ENCODE measurements at regions not wholly inside any gene's neighbourhood (a gene's known extent, or its start where the extent isn't known, plus 50 kb on each side); places are given as distances from the start of the nearest gene placed in this dataset.
"Not testable (repeated sequence)": the region's sequence is repeated elsewhere in the genome, so short reads cannot be mapped to it uniquely, and the experiment has no call there.

DNA sequence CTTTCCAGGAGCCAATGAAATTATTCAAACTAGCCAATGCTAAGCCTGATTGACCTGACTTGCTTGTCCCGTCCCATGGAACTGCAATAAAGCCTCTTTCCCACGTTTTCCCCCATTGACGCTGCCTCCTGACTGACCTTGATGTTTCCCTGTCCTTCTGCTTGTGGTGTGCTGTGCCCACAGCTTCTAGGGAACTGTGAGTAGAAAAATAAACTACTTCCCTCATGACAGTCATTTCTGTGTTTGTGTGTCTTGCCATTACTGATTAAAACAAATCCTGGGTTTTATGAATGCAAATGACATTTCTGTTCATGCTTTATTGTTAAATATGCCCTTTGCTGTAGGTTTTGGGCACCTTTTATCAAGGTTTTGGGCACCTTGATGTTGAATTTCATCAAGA lies 91.3 kb upstream of the ABI1 start:
- DNase-seq (no peak), ATAC-seq (no peak)
- H3K36me3 Mint-ChIP-seq, result peaks cover 0 to 13% (median 0%) of the 10 kb centered on the region in 3 donors
- no peaks in the 10 kb centered on the region for H3K4me1 Mint-ChIP-seq
- no peak overlapping the region for H3K27ac Mint-ChIP-seq
- no peak overlapping the region for H3K4me3 Mint-ChIP-seq
- POLR2A ChIA-PET, result no interaction called here
- peaks cover 0 to 16% (median 13%) of the 10 kb centered on the region in 9 donors for H3K9me3 Mint-ChIP-seq
- peaks cover 0 to 5% (median under 1%) of the 10 kb centered on the region in 5 donors for H3K27me3 Mint-ChIP-seq

DNA sequence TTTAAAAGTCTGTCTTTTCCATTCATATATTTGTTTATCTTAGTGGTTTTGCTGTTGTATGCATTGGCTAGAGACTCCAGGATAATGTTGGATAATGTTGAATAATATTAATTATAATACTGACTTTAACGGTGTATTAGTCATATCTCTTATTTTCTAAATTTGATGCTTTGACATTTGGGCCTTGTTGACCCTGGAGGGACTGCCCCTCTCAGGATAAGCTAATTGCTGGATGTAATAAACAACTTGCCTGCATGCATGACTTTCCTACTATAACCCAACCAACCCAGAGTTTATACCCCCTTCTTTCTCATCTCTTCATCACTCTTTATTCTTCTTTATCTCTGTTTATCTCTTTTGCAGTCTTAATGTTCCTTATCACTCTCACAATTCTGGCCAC lies 90.9 kb upstream of the ABI1 start:
- Mint-ChIP-seq H3K36me3 (peaks cover 0 to 13% (median 0%) of the 10 kb centered on the region in 3 donors), H3K27me3 (peaks cover 0 to 7% (median 4%) of the 10 kb centered on the region in 5 donors), H3K4me1 (no peaks in the 10 kb centered on the region), H3K9me3 (peaks cover 0 to 16% (median 13%) of the 10 kb centered on the region in 9 donors), H3K4me3 (no peak overlapping the region), H3K27ac (no peak overlapping the region)
- no peak for ATAC-seq
- POLR2A ChIA-PET, result no interaction called here
- no peak for DNase-seq

- Mint-ChIP-seq H3K27ac (peak overlapping the region in 1 of 10 donors; percentile 18), H3K4me3 (no peak overlapping the region), H3K36me3 (peaks cover 0 to 13% (median 0%) of the 10 kb centered on the region in 3 donors), H3K27me3 (peaks cover 0 to 10% (median 5%) of the 10 kb centered on the region in 5 donors), H3K4me1 (no peaks in the 10 kb centered on the region), H3K9me3 (peaks cover 0 to 16% (median 13%) of the 10 kb centered on the region in 9 donors)
- POLR2A ChIA-PET, result no interaction called here
- no peak for ATAC-seq
- DNase-seq, result no peak
Observed at GRCh38 chr10:26950934-26951333, 90.2 kb upstream of the ABI1 start.

- Mint-ChIP-seq H3K36me3 (peaks cover 0 to 13% (median 0%) of the 10 kb centered on the region in 3 donors), H3K9me3 (peaks cover 0 to 16% (median 12%) of the 10 kb centered on the region in 9 donors), H3K27ac (no peak overlapping the region), H3K27me3 (peaks cover 9 to 40% (median 11%) of the 10 kb centered on the region in 5 donors), H3K4me1 (peaks cover 0 to 2% (median under 1%) of the 10 kb centered on the region in 4 donors), H3K4me3 (no peak overlapping the region)
- no peak for DNase-seq
- ATAC-seq, result no peak
- POLR2A ChIA-PET, result no interaction called here
Observed at GRCh38 chr10:26946102-26946811, 85.5 kb upstream of the ABI1 start.

DNA sequence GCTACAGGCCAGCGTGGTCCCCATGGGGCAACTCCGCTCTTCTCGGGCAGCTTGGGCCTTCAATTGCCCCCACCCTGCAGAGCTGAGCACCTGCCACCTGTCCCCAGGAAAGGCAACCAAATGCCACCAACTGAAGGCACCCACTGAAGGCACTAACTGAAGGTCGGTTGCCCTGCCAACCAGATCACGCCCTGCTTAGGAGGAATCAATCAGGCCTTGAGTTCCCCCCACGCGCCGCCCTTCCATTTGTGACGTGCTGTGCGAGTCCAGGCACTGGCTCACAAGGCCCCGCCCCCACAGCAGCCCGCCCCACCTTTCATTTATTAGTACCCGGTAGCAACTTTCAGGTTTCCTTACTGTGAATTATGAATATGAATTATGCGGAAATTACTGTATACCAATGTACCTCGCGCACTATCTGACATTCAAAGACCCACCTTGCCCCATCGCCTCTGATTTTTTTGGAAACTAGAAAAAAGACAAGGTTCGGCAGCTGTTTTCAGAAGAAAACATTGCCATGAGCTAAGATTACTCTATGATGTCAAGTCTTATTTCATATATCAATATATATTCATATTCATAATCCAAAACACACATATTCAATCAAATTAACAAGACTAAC lies 83.6 kb upstream of the ABI1 start:
- POLR2A ChIA-PET, result no interaction called here
- DNase-seq (peak in 1 of 10 donors; percentile 9), ATAC-seq (peak; percentile 51 to 68)
- H3K4me1 Mint-ChIP-seq, result peaks cover 0 to 2% (median under 1%) of the 10 kb centered on the region in 4 donors
- H3K27me3 Mint-ChIP-seq, result peaks cover 10 to 40% (median 14%) of the 10 kb centered on the region in 5 donors
- peak overlapping the region in 5 of 10 donors; percentile 51 to 85 (median 59) for H3K27ac Mint-ChIP-seq
- peak overlapping the region in 6 of 10 donors; percentile 3 to 46 (median 34) for H3K4me3 Mint-ChIP-seq
- peaks cover 0 to 2% (median 0%) of the 10 kb centered on the region in 9 donors for H3K9me3 Mint-ChIP-seq
- H3K36me3 Mint-ChIP-seq, result peaks cover 0 to 4% (median 0%) of the 10 kb centered on the region in 3 donors

DNA sequence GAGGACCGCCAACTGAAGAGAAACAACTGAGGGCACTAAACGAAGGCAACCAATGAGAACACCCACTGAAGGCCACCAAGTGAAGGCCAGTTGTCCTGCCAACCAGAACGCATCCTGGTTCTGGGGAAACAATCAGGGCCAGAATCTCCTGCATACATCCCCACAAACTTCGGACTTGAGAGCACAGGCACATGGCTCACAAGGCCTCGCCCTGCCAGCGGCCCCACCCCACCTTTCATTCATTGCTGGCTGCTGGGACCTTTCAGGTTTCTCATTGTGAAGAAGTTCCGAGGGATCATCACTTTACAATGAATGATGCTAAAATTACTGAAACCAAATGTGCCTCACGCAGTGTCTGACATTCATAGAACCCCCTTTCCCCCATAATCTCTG lies 79.2 kb upstream of the ABI1 start:
- H3K4me3 Mint-ChIP-seq, result no peak overlapping the region
- ATAC-seq (no peak), DNase-seq (no peak)
- POLR2A ChIA-PET, result no interaction called here
- H3K9me3 Mint-ChIP-seq, result no peaks in the 10 kb centered on the region
- peaks cover 0 to 2% (median under 1%) of the 10 kb centered on the region in 4 donors for H3K4me1 Mint-ChIP-seq
- H3K27me3 Mint-ChIP-seq, result peaks cover 4 to 27% (median 11%) of the 10 kb centered on the region in 5 donors
- peaks cover 0 to 5% (median under 1%) of the 10 kb centered on the region in 3 donors for H3K36me3 Mint-ChIP-seq
- no peak overlapping the region for H3K27ac Mint-ChIP-seq

DNA sequence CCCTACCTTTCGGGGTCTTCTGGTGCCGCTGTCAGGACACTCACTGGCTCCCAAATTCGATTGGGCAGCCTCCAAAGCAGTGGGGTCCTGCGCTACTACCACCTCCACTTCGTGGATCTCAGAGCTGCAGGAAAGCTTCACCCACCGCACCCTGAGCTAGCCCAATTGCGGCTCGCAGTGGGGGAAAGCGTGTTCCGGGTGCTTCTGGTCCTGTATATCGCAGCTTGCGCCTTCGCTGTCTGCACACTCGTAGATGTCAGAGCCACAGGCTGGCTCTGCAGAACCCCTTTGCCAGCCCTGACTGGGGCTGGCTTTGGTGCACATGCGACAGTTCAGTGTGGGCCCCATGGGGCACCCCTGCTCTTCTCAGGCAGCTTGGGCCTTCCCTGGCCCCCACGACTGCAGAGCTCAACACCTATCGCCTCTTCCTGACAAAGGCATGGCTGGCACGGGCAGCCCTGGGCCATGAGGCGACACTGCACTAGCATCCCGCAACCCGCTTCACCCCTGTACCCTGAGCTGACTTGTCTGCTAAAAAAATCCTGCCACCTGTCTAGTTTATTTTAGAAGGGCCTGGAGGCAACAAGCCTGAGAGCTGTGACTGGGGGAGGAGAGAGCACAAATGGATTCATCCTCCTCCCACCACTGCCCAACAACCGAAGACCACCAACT lies 78.7 kb upstream of the ABI1 start:
- Mint-ChIP-seq H3K36me3 (peaks cover 0 to 5% (median 3%) of the 10 kb centered on the region in 3 donors), H3K27me3 (peaks cover 3 to 24% (median 11%) of the 10 kb centered on the region in 5 donors), H3K4me1 (peaks cover 0 to 2% (median under 1%) of the 10 kb centered on the region in 4 donors), H3K9me3 (no peaks in the 10 kb centered on the region), H3K27ac (no peak overlapping the region), H3K4me3 (no peak overlapping the region)
- DNase-seq (no peak), ATAC-seq (no peak)
- POLR2A ChIA-PET, result no interaction called here

DNA sequence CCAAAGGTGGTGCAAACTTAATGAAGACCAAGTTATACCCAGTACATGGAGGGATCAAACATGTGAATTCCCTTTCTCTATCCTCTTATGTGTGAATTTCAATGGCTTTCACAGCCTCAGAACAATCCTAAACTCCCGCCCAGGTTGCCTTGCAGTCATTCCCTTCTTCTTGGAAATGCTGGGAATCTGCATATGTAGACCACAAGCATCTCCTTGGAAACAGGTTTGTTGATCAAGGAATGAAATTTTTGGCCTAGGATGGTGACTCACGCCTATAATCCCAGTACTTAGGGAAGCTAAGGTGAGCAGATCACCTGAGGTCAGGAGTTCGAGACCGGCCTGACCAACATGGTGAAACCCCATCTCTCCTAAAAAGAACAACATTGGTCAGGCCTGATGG lies 77.8 kb upstream of the ABI1 start:
- Mint-ChIP-seq H3K27me3 (peaks cover 2 to 17% (median 4%) of the 10 kb centered on the region in 5 donors), H3K9me3 (no peaks in the 10 kb centered on the region), H3K27ac (no peak overlapping the region), H3K4me3 (no peak overlapping the region), H3K36me3 (peaks cover 0 to 8% (median 5%) of the 10 kb centered on the region in 3 donors), H3K4me1 (peaks cover 0 to 2% (median 0%) of the 10 kb centered on the region in 4 donors)
- no peak for DNase-seq
- POLR2A ChIA-PET, result no interaction called here
- no peak for ATAC-seq

GRCh38 chr10:26937371-26937770 lies 76.6 kb upstream of the ABI1 start:
- no peak for DNase-seq
- Mint-ChIP-seq H3K27me3 (peaks cover 0 to 7% (median 2%) of the 10 kb centered on the region in 5 donors), H3K27ac (peak overlapping the region in 1 of 10 donors; percentile 16), H3K36me3 (peaks cover 0 to 8% (median 8%) of the 10 kb centered on the region in 3 donors), H3K4me3 (no peak overlapping the region), H3K9me3 (no peaks in the 10 kb centered on the region), H3K4me1 (peaks cover 0 to 2% (median 0%) of the 10 kb centered on the region in 4 donors)
- POLR2A ChIA-PET, result no interaction called here
- no peak for ATAC-seq

DNA sequence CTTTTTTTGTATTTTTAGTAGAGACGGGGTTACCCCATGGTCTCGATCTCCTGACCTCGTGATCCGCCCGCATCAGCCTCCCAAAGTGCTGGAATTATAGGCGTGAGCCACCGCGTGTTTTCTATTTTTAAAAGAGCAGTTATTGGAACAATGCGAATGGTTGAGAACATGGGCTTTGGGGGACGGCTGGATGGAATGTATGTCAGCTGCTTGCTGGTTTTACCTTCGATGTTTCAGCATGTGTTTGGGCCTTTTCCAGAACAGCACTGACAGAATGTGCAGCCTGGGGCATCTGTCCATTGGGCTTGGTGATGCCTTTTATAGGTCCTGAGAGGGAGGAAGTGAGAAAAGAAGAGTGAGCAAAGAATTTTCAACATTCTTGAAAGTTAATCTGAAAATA lies 73.4 kb upstream of the ABI1 start:
- H3K9me3 Mint-ChIP-seq, H3K27me3 Mint-ChIP-seq, H3K4me3 Mint-ChIP-seq, DNase-seq, H3K27ac Mint-ChIP-seq, POLR2A ChIA-PET, H3K4me1 Mint-ChIP-seq, ATAC-seq, H3K36me3 Mint-ChIP-seq: not testable (repeated sequence)

GRCh38 chr10:26932576-26932975 lies 71.8 kb upstream of the ABI1 start:
- no peak overlapping the region for H3K4me3 Mint-ChIP-seq
- no peak overlapping the region for H3K27ac Mint-ChIP-seq
- peaks cover 2 to 6% (median 5%) of the 10 kb centered on the region in 4 donors for H3K4me1 Mint-ChIP-seq
- no peaks in the 10 kb centered on the region for H3K9me3 Mint-ChIP-seq
- no peak for ATAC-seq
- DNase-seq, result no peak
- peaks cover 0 to 7% (median 0%) of the 10 kb centered on the region in 5 donors for H3K27me3 Mint-ChIP-seq
- POLR2A ChIA-PET, result interaction anchor here (0.6 kb wide), 1 partner anchor 203 kb away, joined by 4 read pairs; no protein-coding TSS in a partner anchor
- H3K36me3 Mint-ChIP-seq, result peaks cover 0 to 8% (median 3%) of the 10 kb centered on the region in 3 donors

DNA sequence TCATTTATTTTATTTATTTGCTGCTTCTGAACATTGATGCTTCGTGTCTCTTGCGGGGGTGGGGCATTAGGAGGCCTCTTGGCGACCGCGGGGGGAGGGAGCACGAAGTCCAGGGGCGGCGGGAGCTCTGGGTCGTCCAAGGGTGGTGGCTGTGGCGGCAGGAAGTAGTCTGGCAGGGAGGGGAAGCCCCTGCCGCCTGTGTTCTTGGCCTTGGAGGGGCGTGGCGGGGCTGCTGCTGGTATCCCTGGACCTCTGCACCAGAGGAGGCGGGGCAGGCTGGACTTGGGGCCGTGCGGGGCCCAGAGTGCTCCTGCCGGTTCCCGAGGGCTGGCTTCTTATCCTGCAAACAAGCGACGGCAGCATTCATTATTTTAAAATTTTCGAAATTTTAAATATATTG lies 70.5 kb upstream of the ABI1 start:
- H3K27ac Mint-ChIP-seq, result no peak overlapping the region
- POLR2A ChIA-PET, result no interaction called here
- peak overlapping the region in 5 of 10 donors; percentile 38 to 67 (median 46) for H3K4me3 Mint-ChIP-seq
- peaks cover 0 to 8% (median 3%) of the 10 kb centered on the region in 3 donors for H3K36me3 Mint-ChIP-seq
- H3K9me3 Mint-ChIP-seq, result no peaks in the 10 kb centered on the region
- peaks cover 2 to 6% (median 5%) of the 10 kb centered on the region in 4 donors for H3K4me1 Mint-ChIP-seq
- no peak for ATAC-seq
- no peak for DNase-seq
- peaks cover 0 to 7% (median 0%) of the 10 kb centered on the region in 5 donors for H3K27me3 Mint-ChIP-seq

DNA sequence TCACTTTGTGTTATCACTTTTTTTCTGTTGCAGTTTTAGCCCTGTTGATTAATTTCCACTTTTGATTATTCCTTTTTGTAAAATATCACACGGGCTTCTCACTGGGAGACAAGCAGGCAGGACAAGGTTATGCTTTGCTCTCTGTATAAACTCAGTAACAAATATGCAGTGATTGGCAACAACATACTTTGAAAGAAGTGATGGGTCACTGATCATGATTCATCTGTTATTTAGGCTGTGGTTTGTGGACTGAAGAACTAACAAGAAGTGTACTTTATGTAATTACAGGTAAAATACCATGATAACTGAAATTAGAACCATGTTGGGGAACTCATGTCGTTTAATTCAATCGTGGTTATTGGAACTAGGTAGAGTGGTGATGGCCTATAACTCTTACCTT lies 62.1 kb upstream of the ABI1 start:
- H3K4me3 Mint-ChIP-seq, H3K27ac Mint-ChIP-seq, H3K4me1 Mint-ChIP-seq, DNase-seq, H3K36me3 Mint-ChIP-seq, H3K9me3 Mint-ChIP-seq, POLR2A ChIA-PET, ATAC-seq: not testable (repeated sequence)
- peaks cover 3 to 21% (median 6%) of the 10 kb centered on the region in 5 donors for H3K27me3 Mint-ChIP-seq

Measured in naive thymus-derived CD8-positive, alpha-beta T cell (primary cell).